IPS-18c (cell line): ENCODE measurements at regions not wholly inside any gene's neighbourhood (a gene's known extent, or its start where the extent isn't known, plus 50 kb on each side); places are given as distances from the start of the nearest gene placed in this dataset.
"Not testable (repeated sequence)": the region's sequence is repeated elsewhere in the genome, so short reads cannot be mapped to it uniquely, and the experiment has no call there.

Experiments
- H3K4me3 ChIP-seq: 2 replicates; pipeline ENCODE4 v1.7.0; 2013; ENCODE audit warnings: low read depth, mild to moderate bottlenecking, low read length, moderate library complexity; ENCODE audit not compliant: insufficient read depth
- H3K9me3 ChIP-seq: one replicate; pipeline ENCODE4 v1.6.1; 2013; ENCODE audit warnings: mild to moderate bottlenecking, low read length, moderate library complexity; ENCODE audit not compliant: control insufficient read depth, insufficient read depth

- H3K9me3 ChIP-seq = no peaks in the 10 kb centered on the region
Observed at GRCh38 chr6:76553256-76553655, 480.8 kb upstream of the IMPG1 start.

GRCh38 chr6:76552268-76552667, 479.8 kb upstream of the IMPG1 start:
- Histone ChIP-seq H3K9me3 (no peaks in the 10 kb centered on the region), H3K4me3 (no peak overlapping the region)

More at GRCh38 chr6:76553256-76553655, 480.8 kb upstream of the IMPG1 start:
- no peak overlapping the region for H3K4me3 ChIP-seq

- Histone ChIP-seq H3K9me3 (no peaks in the 10 kb centered on the region), H3K4me3 (no peak overlapping the region)
Observed at GRCh38 chr6:76533661-76534060, 461.2 kb upstream of the IMPG1 start.

- Histone ChIP-seq H3K9me3 (no peaks in the 10 kb centered on the region), H3K4me3 (no peak overlapping the region)
Observed at GRCh38 chr6:76532647-76533046, 460.2 kb upstream of the IMPG1 start.

GRCh38 chr6:76518443-76518842, 446.0 kb upstream of the IMPG1 start:
- H3K9me3 ChIP-seq = no peaks in the 10 kb centered on the region
- no peak overlapping the region for H3K4me3 ChIP-seq

GRCh38 chr6:76516924-76517323, 444.5 kb upstream of the IMPG1 start:
- H3K4me3 ChIP-seq = no peak overlapping the region
- H3K9me3 ChIP-seq = no peaks in the 10 kb centered on the region

- no peaks in the 10 kb centered on the region for H3K9me3 ChIP-seq
- H3K4me3 ChIP-seq = no peak overlapping the region
Observed at GRCh38 chr6:76510489-76510888, 438.0 kb upstream of the IMPG1 start.

- H3K9me3 ChIP-seq = no peaks in the 10 kb centered on the region
- H3K4me3 ChIP-seq = no peak overlapping the region
Observed at GRCh38 chr6:76509397-76509796, 436.9 kb upstream of the IMPG1 start.

GRCh38 chr6:76506808-76507207, 434.3 kb upstream of the IMPG1 start:
- H3K9me3 ChIP-seq = no peaks in the 10 kb centered on the region
- no peak overlapping the region for H3K4me3 ChIP-seq

- no peak overlapping the region for H3K4me3 ChIP-seq
- H3K9me3 ChIP-seq = no peaks in the 10 kb centered on the region
Observed at GRCh38 chr6:76495909-76496308, 423.4 kb upstream of the IMPG1 start.

GRCh38 chr6:76491376-76491775, 418.9 kb upstream of the IMPG1 start:
- H3K9me3 ChIP-seq = not testable (repeated sequence)

GRCh38 chr6:76490456-76490855, 418.0 kb upstream of the IMPG1 start:
- H3K9me3 ChIP-seq = no peaks in the 10 kb centered on the region
- no peak overlapping the region for H3K4me3 ChIP-seq

More at GRCh38 chr6:76491376-76491775, 418.9 kb upstream of the IMPG1 start:
- H3K4me3 ChIP-seq = not testable (repeated sequence)

GRCh38 chr6:76481101-76481500, 408.6 kb upstream of the IMPG1 start:
- Histone ChIP-seq H3K4me3 (no peak overlapping the region), H3K9me3 (no peaks in the 10 kb centered on the region)

GRCh38 chr6:76472858-76473257, 400.4 kb upstream of the IMPG1 start:
- no peaks in the 10 kb centered on the region for H3K9me3 ChIP-seq
- H3K4me3 ChIP-seq = no peak overlapping the region

- no peaks in the 10 kb centered on the region for H3K9me3 ChIP-seq
- H3K4me3 ChIP-seq = no peak overlapping the region
Observed at GRCh38 chr6:76466286-76466685, 393.8 kb upstream of the IMPG1 start.

GRCh38 chr6:76465410-76465809, 392.9 kb upstream of the IMPG1 start:
- no peaks in the 10 kb centered on the region for H3K9me3 ChIP-seq
- H3K4me3 ChIP-seq = no peak overlapping the region

- H3K4me3 ChIP-seq = no peak overlapping the region
- H3K9me3 ChIP-seq = no peaks in the 10 kb centered on the region
Observed at GRCh38 chr6:76453270-76453669, 380.8 kb upstream of the IMPG1 start.

GRCh38 chr6:76451926-76452709, 379.7 kb upstream of the IMPG1 start:
- no peak overlapping the region for H3K4me3 ChIP-seq
- no peaks in the 10 kb centered on the region for H3K9me3 ChIP-seq

GRCh38 chr6:76448109-76448508, 375.6 kb upstream of the IMPG1 start:
- Histone ChIP-seq H3K4me3 (no peak overlapping the region), H3K9me3 (no peaks in the 10 kb centered on the region)
